HG02678 (cell line): ENCODE measurements at regions not wholly inside any gene's neighbourhood (a gene's known extent, or its start where the extent isn't known, plus 50 kb on each side); places are given as distances from the start of the nearest gene placed in this dataset.
"Not testable (repeated sequence)": the region's sequence is repeated elsewhere in the genome, so short reads cannot be mapped to it uniquely, and the experiment has no call there.

Experiments
- ATAC-seq: cut with Tn5 transposase; IDR thresholded peaks from one replicate; pipeline ENCODE4 v1.9.1; 2021; ENCODE audit warnings: mild to moderate bottlenecking, moderate library complexity; ENCODE audit not compliant: unreplicated experiment

DNA sequence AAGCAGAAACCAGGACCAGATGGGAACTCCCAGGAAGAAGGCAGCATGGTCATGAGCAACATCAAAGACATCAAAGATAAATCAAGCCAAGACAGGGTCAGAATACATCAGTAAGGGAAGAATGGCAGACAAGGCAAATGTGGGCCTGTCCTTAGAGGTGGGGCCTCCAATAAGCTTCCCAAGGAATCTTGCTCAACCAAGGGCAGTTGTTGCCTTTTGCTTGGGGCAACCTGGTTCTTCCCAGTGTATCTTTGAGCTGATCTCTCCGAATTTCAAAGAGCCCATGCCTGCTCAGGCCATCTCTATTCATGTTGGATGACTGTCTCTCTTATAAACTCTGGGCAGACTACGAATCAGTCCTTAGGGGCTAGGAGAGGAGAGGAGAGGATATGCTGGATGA lies 68.4 kb upstream of the HABP2 start:
- no peak for ATAC-seq

- no peak for ATAC-seq
Observed at GRCh38 chr10:113485736-113486135, 67.1 kb upstream of the HABP2 start.

- no peak for ATAC-seq
Observed at GRCh38 chr10:113486531-113486930, 66.3 kb upstream of the HABP2 start.

DNA sequence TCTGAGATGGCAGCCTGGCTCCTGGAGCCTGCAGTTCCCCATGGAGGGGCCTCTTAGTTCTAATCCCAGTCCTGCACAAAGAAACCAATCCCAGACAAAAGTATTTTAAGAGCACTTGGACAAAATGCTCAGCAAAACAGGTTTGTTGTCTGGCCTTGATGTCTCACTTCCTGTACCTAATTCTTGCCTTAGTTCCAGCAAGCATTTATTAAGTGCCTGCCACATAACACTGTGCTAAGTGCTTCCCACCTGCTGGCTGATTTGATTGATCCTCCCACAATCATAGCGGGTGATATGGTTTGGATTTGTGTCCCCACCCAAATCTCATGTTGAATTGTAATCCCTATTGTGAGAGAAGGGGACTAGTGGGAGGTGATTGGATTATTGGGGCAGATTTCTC lies 65.7 kb upstream of the HABP2 start:
- no peak for ATAC-seq

GRCh38 chr10:113488186-113488585 lies 64.7 kb upstream of the HABP2 start:
- ATAC-seq = no peak

DNA sequence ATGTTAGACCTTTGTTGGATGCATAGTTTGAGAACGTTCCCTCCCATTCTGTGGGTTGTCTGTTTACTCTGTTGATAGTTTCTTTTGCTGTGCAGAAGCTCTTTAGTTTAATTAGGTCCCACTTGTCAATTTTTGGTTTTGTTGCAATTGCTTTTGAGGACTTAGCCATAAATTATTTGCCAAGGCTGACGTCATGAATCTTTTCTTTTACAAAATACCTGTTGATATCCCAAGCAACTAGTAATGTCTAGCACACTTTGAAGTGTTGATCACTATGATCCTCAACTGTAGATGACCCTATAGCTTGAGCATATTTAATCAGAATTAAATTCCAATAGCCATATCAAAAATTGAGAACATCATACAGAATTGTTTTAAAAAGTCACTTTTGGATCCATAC lies 63.3 kb upstream of the HABP2 start:
- not testable (repeated sequence) for ATAC-seq

- ATAC-seq = no peak
Observed at GRCh38 chr10:113491967-113492565, 60.8 kb upstream of the HABP2 start.

DNA sequence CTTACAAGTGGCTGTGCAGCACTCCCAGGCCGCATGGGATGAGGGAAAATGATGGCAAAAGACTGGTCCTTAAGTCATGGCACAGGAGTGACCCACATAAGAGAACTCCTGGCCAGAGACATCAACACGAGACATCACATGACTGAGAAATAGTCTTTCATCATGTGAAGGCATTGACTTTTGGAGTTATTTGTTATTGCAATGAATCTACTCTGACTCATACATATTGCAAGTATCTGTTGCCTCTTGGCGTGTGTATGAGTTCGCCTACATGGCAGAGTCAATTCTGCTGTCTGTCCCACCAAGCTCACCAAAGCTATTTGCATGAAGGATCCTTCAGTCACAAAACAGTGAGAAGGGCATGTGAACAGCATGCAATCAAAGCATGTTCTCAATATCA lies 59.7 kb upstream of the HABP2 start:
- ATAC-seq = no peak

DNA sequence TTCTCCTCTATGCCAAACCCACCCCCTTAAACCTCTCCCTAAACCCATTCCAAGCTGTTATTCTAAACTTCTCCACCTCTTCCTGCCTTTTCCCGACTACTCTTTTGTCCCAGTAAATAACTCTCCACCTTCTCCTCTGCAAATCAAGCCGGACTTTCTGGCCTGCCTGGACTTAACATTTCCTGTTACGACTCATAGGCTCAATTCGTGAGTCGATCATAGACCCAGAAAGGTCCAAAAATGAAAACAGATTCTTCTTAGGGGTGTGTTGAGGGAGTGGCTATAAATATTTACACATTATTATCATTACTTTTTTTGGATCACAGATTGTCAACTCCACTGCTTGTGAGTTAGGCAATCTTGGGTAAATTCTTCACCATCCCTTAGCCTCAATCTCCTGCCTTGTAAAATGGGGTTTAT lies 59.0 kb upstream of the HABP2 start:
- no peak for ATAC-seq

DNA sequence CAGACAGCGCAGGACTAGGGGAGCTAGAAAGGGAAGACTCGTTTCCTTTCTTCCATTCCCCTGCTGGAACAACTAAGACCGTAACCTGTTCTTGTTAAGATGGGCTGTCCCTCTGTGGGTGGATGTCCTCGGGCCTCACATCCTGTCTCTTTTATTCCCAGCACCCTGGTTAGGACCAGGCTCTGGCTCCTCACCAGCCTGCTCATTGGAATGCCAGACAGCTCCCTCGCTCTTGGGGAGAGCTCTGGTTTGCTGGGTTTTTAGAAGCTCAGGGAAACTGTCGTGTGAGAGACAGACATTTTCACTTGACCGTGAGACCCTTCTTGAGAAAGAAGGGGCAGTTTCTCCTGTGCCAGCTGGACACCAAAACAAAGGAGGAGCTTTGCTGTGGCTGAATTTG lies 58.1 kb upstream of the HABP2 start:
- ATAC-seq = no peak

DNA sequence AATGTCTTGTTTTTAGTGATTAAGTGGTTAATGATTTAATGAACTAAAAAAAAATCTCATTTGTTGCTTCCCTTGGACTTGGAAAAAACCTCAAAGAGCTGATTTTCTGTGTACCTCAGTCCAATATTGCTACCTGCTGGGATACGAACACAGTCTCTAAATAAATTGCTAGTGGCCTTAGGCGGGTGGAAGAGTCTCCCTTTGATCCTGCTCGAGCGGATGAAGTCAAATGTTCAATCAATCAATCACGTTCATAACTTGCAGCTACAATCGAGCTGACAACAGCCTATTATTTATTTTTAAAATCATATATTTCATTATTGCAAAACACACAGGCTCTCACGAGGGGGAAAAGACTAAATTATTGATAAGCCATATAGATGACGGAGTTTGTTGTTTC lies 57.3 kb upstream of the HABP2 start:
- no peak for ATAC-seq

GRCh38 chr10:113496111-113497109 lies 56.4 kb upstream of the HABP2 start:
- no peak for ATAC-seq

DNA sequence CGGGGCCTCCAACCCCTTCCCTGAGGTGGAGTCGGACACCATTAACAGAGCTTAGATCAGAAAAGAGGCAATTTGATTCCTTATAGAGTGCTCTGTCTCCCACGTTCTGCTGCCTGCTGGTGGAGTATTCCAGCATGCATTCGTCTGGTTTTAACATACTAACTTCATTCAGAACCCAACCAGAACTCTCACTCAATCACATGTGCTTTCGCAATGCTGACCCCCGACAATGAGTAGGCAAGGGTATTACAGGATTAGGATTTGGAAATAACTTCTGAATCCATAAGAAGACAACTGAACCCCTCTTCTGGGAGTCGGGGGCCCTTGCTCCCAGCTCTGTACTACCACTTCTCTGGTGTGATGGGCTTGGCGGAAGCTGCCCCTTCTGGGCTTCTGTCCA lies 55.7 kb upstream of the HABP2 start:
- no peak for ATAC-seq

- ATAC-seq = no peak
Observed at GRCh38 chr10:113498997-113499396, 53.9 kb upstream of the HABP2 start.

DNA sequence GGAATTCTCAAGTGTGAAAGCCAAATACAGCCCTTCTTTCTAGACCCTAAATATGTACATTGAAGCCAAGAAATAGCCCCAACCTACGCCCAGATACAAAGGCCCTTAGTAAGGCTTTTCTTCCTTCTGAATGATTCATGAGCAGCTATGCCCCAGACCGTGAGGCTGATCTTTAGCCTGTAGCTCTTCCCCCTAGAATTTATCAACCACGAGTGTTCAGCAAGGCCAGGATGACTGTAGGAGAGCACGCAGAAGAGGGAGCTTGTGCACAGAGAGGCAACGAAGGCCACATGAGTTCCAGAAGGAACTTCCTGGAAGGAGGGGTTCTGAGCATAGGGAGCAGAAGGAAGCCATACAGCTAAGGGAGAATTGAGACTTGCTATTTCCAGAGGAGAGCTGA lies 53.0 kb upstream of the HABP2 start:
- ATAC-seq = no peak

DNA sequence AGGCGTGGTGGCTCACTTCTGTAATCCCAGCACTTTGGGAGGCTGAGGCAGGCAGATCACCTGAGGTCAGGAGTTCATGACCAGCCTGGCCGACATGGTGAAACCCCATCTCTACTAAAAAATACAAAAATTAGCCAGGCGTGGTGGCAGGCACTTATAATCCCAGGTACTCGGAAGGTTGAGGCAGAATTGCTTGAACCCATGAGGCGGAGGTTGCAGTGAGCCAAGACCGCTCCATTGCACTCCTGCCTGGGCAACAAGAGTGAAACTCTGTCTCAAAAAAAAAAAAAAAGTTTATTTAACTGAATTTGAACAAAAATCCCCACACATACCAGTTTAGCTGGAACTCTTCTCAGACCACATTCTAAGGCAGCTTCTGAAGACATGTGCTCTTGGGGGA lies 51.8 kb upstream of the HABP2 start:
- not testable (repeated sequence) for ATAC-seq
